Stimulated activated CD4-positive, alpha-beta T cell treated with anti-CD3 and anti-CD28 coated beads, TNF-alpha, amount 100 ng/mL, for 24 hours (primary cell): ENCODE measurements at regions not wholly inside any gene's neighbourhood (a gene's known extent, or its start where the extent isn't known, plus 50 kb on each side); places are given as distances from the start of the nearest gene placed in this dataset.

Source experiments
- DNase-seq, 3 experiments: peaks; one replicate each; pipeline ENCODE4 v3.0.0-alpha.2; 2020; ENCODE audit warnings: low read depth in 3 of 3

DNA sequence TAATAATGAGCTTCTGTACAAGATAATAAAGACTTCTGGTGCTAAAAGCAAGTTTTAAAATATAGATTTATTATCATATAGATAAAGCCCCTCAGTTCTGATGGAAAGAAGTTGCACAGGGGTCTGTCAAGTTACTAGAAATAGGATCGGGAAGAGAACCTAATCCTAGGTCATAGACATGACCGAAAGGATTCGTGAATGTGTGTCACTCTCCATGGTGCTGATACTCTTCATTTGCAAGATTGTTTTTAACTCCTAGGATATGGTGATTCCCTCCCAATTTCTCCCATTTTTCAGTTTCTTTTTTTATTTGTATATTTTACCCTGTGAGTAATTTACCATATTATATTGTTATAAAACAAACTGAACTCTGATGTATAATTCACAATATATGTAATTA, 58.9 kb upstream of the CTNNA2 start:
- DNase-seq: no peak

DNA sequence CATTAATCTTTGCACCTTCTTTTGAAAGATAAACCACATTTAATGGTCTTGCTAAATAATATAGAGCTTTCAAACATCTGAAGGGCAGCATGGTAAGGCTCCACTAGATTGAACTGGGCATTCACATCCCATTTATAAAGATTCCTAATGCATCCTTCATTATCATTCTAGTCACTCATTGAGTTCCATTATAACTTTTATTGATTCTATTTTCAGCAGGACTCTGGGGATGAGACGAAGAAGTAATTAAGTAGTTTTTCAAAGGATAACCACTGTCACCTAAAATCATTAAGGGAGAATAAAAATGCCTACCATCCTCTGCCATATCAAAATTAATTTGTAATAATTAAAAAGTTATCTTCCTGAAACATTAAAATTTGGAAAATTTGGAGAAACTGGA, 60.2 kb upstream of the CTNNA2 start:
- no peak for DNase-seq

DNA sequence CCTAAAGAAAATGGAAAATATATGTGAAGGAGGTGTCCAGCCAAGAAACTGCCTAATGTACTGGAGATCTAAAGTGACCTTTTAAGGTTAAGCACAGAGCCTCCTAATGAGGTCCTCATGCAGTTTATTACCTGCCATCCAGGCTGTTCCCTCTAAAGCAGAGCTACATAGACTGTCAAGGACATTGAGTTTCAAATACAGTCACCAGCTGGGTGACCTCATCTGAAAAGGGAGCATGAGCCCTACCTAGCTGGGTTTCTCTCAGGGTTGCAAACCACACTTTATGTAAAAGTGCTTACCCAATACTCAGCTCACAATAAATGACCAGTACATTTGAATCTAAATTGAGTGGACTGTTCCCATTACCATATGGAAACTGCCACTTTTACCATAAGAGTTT, 65.4 kb upstream of the CTNNA2 start:
- DNase-seq: no peak

DNA sequence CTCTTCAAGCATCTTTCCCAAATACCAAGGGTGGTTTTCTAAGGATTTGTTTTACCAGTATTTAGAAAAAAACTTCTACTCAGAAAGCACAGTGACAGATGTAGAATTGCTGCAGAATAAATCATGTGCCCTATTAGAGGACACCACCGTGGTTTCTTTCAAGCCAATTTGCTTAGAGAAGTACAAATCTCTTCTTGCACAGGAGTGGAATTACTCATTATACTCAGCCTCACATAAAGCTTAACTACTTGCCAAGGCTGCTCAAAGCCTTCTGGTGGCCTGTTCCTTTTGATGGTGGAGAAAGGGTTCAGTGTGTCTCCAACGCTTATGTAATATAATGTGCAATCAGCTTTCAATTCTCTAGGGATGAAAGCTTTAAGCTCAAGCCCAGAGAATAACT, 66.5 kb upstream of the CTNNA2 start:
- DNase-seq: no peak

DNA sequence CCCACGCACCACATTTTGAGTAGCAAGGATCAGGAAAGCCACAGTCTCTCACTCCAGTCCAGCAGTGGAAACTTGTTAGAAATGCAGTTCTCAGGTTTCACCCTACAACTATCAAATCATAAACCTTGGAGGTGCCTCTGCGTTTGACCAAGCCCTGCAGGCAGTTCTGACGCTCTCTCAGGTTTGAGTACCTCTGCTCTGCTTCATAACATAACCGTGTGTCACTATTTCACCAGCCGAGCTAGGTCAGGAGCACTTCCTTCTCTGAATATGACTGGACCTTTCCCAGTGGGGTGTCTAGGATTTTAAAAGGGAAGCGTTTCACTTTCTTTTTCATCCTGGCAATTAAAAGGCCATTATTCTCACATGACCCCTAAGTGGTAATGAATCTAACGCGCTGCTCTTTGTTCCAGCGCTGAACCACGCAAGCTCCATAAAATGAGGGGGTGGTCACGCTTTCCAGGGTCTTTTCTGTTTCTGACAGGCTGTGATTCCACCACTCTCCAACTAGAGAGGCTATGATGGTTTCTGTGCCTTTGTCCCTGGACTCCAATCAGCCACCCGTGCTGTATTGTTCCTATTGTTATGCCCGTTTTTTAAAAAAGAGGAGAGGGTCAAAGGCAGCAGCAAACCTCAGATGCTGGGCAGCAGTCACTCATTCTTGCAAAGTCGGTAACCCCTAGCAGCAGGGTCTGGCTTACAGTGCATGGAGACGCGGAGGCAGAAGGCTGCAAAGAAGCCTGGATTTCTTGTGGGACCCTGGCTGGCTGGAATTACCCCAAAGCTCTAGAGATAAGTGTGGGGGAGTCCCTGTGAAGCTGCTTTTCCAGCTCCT, 75.2 kb upstream of the CTNNA2 start:
- no peak for DNase-seq

DNA sequence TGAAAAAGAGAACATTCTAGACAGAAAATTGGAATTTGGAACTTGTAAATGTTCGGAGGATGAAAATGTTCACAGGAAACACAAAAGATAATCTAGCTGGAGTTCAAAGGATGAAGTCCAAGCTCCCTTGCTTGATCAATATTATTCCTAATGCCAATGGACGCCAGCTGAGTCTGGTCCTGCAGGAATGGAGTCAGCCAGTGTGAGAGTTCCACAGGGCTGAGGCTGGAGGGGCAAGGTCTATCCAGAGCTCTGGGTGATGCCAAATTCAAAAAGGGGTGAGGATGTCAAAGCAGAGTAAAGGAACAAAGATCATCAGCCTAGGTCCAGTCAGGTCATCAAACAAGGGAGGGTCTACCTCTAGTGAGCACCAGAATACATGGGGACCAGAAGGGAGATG, 78.5 kb upstream of the CTNNA2 start:
- DNase-seq: no peak

DNA sequence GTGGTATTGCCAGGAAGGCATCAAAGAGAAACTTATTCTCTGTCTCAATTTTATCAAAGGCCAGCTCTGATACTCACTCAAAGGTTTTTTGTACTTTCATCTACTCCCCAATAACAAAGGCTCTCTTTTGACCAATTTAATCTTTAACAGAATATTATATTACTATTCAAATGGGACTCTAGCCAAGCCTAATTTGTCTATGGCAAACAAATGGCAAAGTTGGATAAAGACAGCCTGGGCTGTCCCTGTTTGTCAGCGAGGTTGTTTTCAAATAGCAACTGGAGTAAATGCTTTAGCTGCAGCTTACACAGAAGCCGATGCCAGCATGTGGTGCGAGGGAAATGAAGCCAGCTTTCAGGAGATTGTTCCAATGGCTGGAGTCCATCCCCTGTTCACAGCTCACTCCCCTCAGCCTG, 80.1 kb upstream of the CTNNA2 start:
- no peak for DNase-seq

DNA sequence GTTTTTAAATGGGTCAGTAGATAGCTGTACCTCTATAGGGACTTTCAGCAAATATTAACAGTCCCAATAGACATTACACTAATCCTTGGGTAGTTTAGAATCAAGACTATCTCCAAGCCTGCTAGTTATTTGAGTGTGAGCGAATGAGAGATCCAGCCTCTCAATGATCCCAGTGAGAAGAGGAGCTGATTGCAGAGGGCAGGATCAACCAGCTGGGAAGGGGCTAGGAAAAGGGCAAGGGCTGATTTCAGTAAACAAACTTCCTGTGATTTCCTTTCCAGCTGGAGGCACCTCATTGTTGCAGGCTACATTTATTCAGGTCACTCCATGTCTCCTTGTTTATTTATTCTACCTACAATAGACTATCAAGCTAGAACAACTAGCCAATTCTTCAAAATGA, 84.1 kb upstream of the CTNNA2 start:
- no peak for DNase-seq

DNA sequence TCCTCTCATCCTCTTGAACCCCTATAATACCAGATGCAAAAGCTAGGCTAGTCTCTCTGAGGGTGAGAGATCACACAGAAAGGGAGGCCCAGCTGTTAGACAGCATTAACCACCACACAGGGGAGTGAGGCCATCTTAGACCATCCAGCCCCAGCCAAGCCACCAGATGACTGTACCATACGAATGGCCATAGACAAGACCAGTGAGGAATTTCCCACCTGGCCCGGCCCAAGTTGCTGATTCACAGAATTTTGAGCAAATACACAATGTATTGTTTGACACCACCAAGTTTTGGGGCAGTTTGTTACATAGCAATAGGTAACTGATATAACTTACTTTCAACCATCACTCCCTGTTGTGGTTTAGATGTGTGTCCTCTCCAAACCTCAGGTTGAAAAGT, 98.2 kb upstream of the CTNNA2 start:
- no peak for DNase-seq

DNA sequence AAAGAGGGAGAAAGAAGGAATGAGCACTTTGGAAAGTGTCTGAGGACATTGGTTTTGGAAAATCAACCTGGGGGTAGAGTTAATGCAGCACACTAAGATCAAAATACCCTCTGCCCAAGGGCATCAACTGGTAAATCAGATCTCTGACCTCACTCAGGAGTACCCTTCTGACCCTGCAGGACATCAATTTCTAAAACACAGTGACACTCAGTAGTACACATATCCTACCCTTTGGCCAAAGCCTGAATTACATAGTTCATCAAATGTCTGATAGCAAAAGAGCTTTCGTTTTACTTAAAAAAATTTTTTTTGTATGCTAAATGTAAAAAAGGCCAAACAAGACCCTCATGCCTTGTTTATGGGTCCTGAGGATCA, 118.4 kb upstream of the CTNNA2 start:
- DNase-seq: no peak

DNA sequence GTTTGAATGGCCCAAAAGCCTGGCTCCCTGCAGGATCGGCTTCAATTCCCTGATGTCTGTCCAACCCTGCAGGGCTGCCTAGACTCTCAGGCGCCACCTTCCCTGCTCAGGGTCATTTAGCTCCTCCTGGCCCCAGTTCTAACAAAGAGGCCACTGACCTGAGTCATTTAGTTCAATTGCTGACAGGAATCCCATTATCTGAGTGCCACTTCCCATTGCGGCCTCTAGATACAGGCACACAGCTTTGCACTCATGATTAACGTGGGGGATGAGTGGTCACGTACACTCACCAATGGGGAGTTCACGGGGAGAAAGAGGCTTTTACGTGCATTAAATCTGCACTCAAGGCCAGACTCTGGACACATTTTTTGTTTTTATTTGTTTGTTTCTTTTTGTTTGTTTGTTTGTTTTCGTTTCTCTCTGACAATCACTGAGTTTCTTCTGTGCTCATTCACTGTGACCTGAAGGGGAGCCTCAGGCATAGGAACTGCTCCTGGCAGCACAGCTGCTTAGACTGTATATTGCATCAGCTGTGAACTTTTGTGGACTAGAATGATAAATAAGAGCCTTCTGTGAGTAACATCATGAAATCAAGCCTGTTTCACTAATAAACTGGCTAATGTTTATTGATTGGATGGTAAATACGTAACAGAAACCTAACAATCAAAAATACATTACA, 118.9 kb upstream of the CTNNA2 start:
- DNase-seq: no peak

DNA sequence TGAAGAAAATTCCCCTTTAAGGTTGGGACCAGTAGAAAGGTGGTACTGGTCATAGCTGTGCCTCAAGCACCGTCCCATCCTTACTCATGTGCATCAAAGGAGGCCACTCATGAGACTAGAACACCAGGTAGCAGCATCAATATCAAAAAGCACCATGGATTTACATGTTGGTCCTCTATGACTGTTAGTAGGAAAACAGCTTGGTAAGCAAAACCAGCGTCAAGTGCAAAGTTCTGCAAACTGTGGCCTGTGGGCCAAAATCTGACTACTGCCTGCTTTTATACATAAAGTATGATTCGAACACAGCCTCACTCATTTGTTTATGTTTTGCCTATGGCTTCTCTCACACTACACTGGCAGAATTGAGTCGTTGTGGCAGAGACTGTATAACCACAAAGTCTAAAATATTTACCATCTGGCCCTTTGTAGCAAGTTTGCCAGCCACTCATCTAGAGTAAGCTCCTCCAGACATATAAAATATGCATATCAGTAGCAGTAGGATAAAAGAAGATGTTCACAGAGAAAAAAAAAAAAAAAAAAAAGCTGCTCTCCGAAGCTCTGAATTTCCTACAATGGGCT, 119.7 kb upstream of the CTNNA2 start:
- DNase-seq: no peak

DNA sequence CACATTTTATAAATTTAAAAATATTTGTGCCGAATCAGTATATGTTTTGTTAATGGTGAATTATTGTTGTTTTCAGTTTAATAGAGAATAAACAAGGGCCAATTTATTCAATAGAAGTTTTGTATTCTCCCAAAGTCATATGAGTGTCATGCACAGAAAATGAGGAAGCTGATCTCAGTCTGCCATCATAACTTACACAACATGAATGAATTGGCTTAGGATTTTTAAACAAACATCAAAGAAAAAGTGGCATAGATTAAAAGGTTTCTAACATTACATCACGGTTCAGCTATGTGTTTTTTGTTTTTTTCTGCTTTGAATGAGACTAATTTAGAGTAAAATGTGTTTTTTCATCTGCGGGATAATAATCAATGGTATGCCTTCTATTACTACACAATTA, 123.4 kb upstream of the CTNNA2 start:
- DNase-seq: no peak

DNA sequence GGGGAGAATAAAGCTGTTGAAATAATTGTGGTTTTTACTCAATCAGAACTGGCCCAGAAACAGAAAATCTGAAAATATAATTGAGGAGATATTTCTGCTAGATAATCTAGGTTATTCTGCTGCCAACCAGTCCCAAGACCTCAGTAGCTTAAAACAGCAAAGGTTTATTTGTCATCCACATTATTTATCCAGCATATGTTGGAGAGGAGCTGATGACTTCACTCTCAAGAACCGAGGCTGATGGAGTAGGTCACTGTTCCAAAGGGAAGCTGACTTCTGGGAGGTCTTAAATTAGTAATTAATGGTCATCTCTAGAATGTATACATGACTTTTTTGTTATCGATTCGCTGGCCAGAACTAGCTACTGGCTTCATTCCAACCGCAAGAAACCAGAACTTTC, 124.8 kb upstream of the CTNNA2 start:
- DNase-seq: no peak

DNA sequence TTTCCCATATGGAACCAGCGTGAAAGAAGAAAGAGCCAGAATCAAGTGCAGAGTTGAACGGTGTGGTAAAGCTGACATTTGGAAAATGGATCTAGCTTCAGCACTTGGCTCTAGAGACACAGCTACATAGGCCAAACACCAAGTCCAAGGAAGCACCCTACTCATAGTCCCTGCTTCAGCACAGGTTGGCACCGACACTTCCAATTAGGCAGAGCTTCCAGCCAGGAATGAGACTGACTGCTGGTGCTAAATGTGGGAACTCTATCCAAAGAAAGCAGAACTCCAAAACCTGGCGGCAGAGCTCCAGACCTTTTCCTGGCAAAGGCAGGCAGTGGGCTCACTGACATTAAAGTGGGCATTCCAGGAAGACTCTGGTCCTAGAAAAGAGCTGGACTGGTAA, 125.4 kb upstream of the CTNNA2 start:
- no peak for DNase-seq

DNA sequence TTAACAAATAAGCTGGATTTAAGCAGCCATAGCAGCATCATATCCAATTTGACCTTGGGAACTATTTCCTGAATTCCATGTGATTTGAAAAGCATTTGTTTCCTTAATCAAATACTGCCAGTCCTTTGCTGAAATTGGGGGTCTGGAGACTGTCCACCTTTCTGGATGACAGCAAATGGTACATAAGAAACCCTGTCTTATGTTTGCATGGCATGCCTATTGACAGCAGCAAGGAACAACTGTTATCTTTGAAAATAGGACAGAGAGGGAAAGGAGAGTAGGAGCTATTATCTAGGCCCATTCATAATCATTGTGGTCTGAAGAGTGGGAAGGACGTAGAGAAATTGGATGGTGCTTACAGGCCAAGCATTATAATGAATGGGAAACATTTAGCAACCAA, 129.2 kb upstream of the CTNNA2 start:
- DNase-seq: no peak

DNA sequence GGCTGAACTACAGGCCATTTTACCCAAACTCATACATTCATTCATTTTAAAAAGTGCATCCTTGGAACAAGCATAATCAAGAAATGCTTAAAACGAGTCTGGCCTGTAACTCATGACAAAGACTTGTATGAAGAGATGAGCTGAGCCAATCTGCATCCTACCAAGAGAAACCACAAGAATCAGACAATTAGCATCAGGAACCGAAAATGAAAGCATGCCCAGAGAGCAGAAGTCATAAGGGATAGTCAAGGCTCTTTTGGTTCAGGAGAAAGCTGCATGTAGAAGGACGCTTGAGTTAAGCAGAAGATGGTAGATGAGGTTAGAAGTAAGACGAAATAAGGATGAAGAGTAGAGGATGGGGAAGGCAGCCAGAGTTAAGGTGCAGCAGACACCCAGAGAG, 137.0 kb upstream of the CTNNA2 start:
- no peak for DNase-seq

DNA sequence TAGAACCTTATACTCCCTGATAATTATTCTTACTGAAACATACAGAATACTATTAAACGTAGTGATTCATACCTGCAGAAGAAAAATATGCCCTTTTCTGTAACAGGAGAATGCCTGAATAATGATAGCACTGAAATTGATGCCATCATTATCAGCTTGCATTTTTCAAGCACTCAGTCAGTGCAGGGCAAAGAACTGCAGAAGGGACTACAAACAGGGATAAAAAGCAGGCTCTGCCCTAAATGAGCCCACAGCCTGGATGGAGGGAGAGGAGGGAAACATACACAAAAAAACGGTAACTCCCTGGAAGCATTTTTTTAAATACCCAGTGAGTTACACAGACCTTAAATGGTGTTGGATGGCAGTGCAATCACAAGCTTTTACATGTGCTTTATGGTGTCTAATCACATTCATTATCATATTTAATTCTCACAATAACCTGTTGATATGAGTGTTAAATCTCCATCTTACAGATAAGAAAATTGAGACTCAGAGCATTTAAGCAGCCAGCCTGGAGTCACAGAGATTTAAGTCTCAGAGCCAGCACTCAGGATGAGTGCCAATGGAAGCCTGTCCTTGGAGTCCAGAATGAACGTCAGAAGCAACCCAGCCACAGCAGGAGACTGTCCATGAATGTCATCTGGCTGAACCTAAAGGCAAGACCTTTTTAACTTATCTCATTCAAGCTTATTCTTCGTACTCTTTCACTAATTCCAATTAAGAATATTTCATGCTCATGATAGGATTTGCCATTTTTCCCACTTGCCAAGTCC, 139.3 kb upstream of the CTNNA2 start:
- DNase-seq: no peak

DNA sequence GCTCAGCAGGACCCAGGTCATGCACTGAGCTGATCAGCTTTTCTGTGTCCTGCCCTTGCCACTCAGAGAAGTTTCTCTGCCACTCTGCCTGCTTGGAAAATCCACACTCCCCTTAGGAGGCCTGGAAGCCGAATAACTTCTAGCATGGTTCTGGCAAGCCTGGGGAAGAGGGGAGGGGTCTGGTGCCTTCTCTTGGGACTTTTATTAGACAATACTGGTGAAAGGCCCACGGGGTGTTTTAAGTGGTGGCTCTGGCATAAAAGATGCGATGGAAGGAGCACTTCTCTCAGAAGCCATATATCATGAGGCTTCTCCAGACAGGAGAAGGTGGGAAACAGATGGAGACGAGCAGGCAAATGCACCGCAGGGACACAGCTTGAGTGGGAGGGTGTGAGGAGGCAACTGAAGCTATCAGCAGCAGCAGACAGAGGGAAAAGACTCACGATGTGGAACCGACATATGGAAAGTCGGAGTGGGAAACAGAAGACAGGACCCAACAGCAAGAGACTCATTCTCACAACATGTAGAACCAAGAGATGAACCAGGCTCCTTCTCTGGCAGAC, 141.8 kb upstream of the CTNNA2 start:
- DNase-seq: no peak

DNA sequence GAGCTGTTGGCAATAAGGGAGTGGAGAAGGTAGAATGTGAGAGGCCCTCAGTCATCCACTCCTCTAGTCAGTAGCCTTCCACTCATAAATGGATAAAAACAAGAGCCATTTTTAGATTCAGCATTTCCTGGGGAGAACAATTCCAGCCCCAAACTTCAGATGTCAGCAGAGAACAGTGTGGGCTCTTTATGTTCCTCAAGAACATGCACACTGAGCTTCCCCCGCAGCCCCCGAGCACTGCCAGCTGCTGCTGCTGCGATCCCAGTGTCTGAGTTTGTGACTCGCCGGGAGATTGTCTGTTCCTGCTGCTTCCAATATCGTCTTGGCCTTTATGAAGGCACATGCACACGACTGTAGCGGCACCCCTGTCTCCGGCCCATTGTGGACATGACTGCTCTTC, 143.7 kb upstream of the CTNNA2 start:
- DNase-seq: no peak

DNA sequence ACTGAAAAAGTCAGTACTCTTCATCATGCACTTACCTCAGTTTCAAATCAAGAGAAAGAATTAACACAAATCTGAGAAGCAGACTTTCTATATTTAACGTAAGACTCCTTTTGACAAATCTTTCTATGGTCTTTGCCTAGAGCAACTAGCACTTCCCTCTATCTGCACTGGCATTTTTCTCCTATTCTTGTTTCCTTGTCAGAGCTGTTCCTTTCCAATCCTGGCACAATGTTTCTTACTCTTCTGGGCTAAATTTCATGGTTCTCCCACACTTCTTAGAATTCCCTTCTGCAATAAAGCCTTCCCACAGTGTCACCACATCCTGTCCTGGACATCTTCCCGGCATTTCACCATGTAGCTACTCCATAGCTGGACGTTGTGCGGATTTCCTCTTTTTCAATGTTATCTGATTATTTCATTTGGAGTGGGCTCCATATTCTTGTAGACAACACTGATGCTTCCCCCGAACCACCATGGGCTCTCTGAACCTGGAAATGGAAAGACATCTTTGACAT, 144.7 kb upstream of the CTNNA2 start:
- DNase-seq: no peak

DNA sequence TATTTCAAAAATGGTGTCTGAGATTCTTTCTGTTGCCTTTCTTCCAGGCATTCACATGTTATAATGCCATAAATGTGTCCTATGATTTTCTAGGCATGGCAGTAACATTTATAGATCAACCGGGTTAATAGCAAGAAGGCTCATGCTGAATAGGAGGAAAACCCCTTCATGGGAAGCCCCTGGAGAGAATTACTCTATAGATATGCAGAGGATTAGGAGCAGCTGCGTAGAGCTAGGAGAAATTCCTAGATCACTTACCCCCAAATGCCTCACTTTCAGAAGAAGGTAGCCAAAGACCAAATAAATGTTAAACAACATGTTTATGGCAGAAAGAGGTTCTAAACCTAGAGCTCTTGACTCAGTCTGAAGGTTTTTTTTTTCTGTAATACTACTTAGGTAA, 153.4 kb upstream of the CTNNA2 start:
- DNase-seq: no peak
